ENCODE measurements at regions not wholly inside any gene's neighbourhood (a gene's known extent, or its start where the extent isn't known, plus 50 kb on each side); places are given as distances from the start of the nearest gene placed in this dataset.

- H2AK5ac ChIP-seq (ENCODE audit: low read length): no peak overlapping the region
- H3K27me3 ChIP-seq (ENCODE audit: insufficient read depth, low read length): no peaks in the 10 kb centered on the region
- no peak overlapping the region for H3K4me2 ChIP-seq (ENCODE audit: low read length)
- H3K9ac ChIP-seq (ENCODE audit: low read length): no peak overlapping the region
- H3K9me3 ChIP-seq (ENCODE audit: insufficient read depth, low read depth, low read length): peaks cover 3% of the 10 kb centered on the region
- WGBS (ENCODE audit: extremely low coverage, insufficient coverage, insufficient read length): no CpG with 5 or more reads among the region's 14 CpGs
- H3K4me3 ChIP-seq (ENCODE audit: low read depth, low read length): no peak overlapping the region
- no peak overlapping the region for H3K4ac ChIP-seq (ENCODE audit: low read depth, low read length)
- no peaks in the 10 kb centered on the region for H3K79me1 ChIP-seq (ENCODE audit: low read length)
- no peak overlapping the region for H3K14ac ChIP-seq (ENCODE audit: low read length)
- no peak overlapping the region for H2BK120ac ChIP-seq (ENCODE audit: insufficient read depth, low read length, poor library complexity)
- no peak overlapping the region for H2AFZ ChIP-seq (ENCODE audit: insufficient read depth, low read length, poor library complexity)
- H3K23ac ChIP-seq (ENCODE audit: low read length): no peak overlapping the region
- no peak overlapping the region for H2BK12ac ChIP-seq (ENCODE audit: low read length)
- no peak overlapping the region for H4K91ac ChIP-seq (ENCODE audit: low read depth, low read length)
- no peak overlapping the region for H3K18ac ChIP-seq (ENCODE audit: low read length)
- H4K12ac ChIP-seq (ENCODE audit: low read depth, low read length): no peak overlapping the region
- H3K79me2 ChIP-seq (ENCODE audit: control insufficient read depth, insufficient read depth, low read length, poor library complexity): no peaks in the 10 kb centered on the region
- H4K8ac ChIP-seq (ENCODE audit: low read depth, low read length): no peak overlapping the region
- no peak for DNase-seq
- no peak overlapping the region for H2BK5ac ChIP-seq (ENCODE audit: low read depth, low read length, poor library complexity)
- H3K27ac ChIP-seq (ENCODE audit: low read depth, low read length): no peak overlapping the region
- H3K4me1 ChIP-seq (ENCODE audit: control insufficient read depth in 1 of 2, insufficient read depth in 2 of 2, low read length in 2 of 2): no peaks in the 10 kb centered on the region
- H3K36me3 ChIP-seq (ENCODE audit: control insufficient read depth in 1 of 2, insufficient read depth in 2 of 2, low read length in 2 of 2): no peaks in the 10 kb centered on the region
Measured at GRCh38 chr9:135353935-135354334, 125.6 kb upstream of the PPP1R26 start.

DNA sequence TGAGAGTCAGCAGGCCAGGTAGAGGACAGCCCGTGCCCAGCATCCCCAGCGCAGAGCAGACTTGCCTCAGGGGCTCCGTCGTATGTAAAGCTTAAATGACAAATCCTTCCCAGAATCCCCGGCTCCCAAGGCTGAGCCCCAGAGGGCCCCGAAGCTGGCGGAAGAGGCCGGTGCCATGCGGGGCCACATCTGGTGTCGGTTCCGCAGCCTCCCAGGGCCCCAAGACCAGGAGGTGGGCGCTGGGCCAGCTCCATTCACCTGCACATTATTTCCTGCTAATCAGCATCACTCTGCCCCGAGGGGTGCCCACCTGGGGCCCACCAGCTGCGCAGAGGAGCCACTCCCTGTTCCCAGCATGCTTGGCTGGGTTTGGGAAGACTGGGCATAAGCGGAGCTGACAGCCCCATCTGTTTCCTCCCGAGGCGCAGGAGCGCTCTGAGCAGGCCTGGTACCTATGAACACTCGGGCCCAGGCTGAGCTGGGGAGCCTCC lies 124.0 kb upstream of the PPP1R26 start:
- H3K4ac ChIP-seq (ENCODE audit: low read depth, low read length): no peak overlapping the region
- H3K79me2 ChIP-seq (ENCODE audit: control insufficient read depth, insufficient read depth, low read length, poor library complexity): no peaks in the 10 kb centered on the region
- H3K4me3 ChIP-seq (ENCODE audit: low read depth, low read length): no peak overlapping the region
- H4K8ac ChIP-seq (ENCODE audit: low read depth, low read length): no peak overlapping the region
- no peak overlapping the region for H2BK5ac ChIP-seq (ENCODE audit: low read depth, low read length, poor library complexity)
- no peak overlapping the region for H2AFZ ChIP-seq (ENCODE audit: insufficient read depth, low read length, poor library complexity)
- H2BK120ac ChIP-seq (ENCODE audit: insufficient read depth, low read length, poor library complexity): no peak overlapping the region
- no peaks in the 10 kb centered on the region for H3K4me1 ChIP-seq (ENCODE audit: control insufficient read depth in 1 of 2, insufficient read depth in 2 of 2, low read length in 2 of 2)
- no peaks in the 10 kb centered on the region for H3K27me3 ChIP-seq (ENCODE audit: insufficient read depth, low read length)
- no peak overlapping the region for H3K23ac ChIP-seq (ENCODE audit: low read length)
- no peak overlapping the region for H2AK5ac ChIP-seq (ENCODE audit: low read length)
- no peak overlapping the region for H3K18ac ChIP-seq (ENCODE audit: low read length)
- no peaks in the 10 kb centered on the region for H3K36me3 ChIP-seq (ENCODE audit: control insufficient read depth in 1 of 2, insufficient read depth in 2 of 2, low read length in 2 of 2)
- H3K79me1 ChIP-seq (ENCODE audit: low read length): no peaks in the 10 kb centered on the region
- H2BK12ac ChIP-seq (ENCODE audit: low read length): no peak overlapping the region
- H3K9ac ChIP-seq (ENCODE audit: low read length): no peak overlapping the region
- no peak overlapping the region for H3K14ac ChIP-seq (ENCODE audit: low read length)
- WGBS (ENCODE audit: extremely low coverage, insufficient coverage, insufficient read length): no CpG with 5 or more reads among the region's 19 CpGs
- DNase-seq: no peak
- peaks cover 3% of the 10 kb centered on the region for H3K9me3 ChIP-seq (ENCODE audit: insufficient read depth, low read depth, low read length)
- no peak overlapping the region for H4K91ac ChIP-seq (ENCODE audit: low read depth, low read length)
- no peak overlapping the region for H3K27ac ChIP-seq (ENCODE audit: low read depth, low read length)
- H3K4me2 ChIP-seq (ENCODE audit: low read length): no peak overlapping the region
- no peak overlapping the region for H4K12ac ChIP-seq (ENCODE audit: low read depth, low read length)

GRCh38 chr9:135356021-135356420 lies 123.6 kb upstream of the PPP1R26 start:
- WGBS (ENCODE audit: extremely low coverage, insufficient coverage, insufficient read length): no CpG with 5 or more reads among the region's 26 CpGs
- H2AK5ac ChIP-seq (ENCODE audit: low read length): no peak overlapping the region
- H3K18ac ChIP-seq (ENCODE audit: low read length): no peak overlapping the region
- no peak overlapping the region for H3K9ac ChIP-seq (ENCODE audit: low read length)
- H3K14ac ChIP-seq (ENCODE audit: low read length): no peak overlapping the region
- no peak overlapping the region for H3K4me2 ChIP-seq (ENCODE audit: low read length)
- H3K27me3 ChIP-seq (ENCODE audit: insufficient read depth, low read length): no peaks in the 10 kb centered on the region
- H3K79me2 ChIP-seq (ENCODE audit: control insufficient read depth, insufficient read depth, low read length, poor library complexity): no peaks in the 10 kb centered on the region
- no peaks in the 10 kb centered on the region for H3K36me3 ChIP-seq (ENCODE audit: control insufficient read depth in 1 of 2, insufficient read depth in 2 of 2, low read length in 2 of 2)
- H4K8ac ChIP-seq (ENCODE audit: low read depth, low read length): no peak overlapping the region
- H4K91ac ChIP-seq (ENCODE audit: low read depth, low read length): no peak overlapping the region
- H3K79me1 ChIP-seq (ENCODE audit: low read length): no peaks in the 10 kb centered on the region
- no peak overlapping the region for H2BK120ac ChIP-seq (ENCODE audit: insufficient read depth, low read length, poor library complexity)
- no peak overlapping the region for H3K4ac ChIP-seq (ENCODE audit: low read depth, low read length)
- no peak overlapping the region for H3K27ac ChIP-seq (ENCODE audit: low read depth, low read length)
- H3K4me1 ChIP-seq (ENCODE audit: control insufficient read depth in 1 of 2, insufficient read depth in 2 of 2, low read length in 2 of 2): no peaks in the 10 kb centered on the region
- H2BK5ac ChIP-seq (ENCODE audit: low read depth, low read length, poor library complexity): no peak overlapping the region
- no peak for DNase-seq
- no peak overlapping the region for H2AFZ ChIP-seq (ENCODE audit: insufficient read depth, low read length, poor library complexity)
- H4K12ac ChIP-seq (ENCODE audit: low read depth, low read length): no peak overlapping the region
- H3K23ac ChIP-seq (ENCODE audit: low read length): no peak overlapping the region
- H2BK12ac ChIP-seq (ENCODE audit: low read length): no peak overlapping the region
- H3K9me3 ChIP-seq (ENCODE audit: insufficient read depth, low read depth, low read length): peaks cover 3% of the 10 kb centered on the region
- H3K4me3 ChIP-seq (ENCODE audit: low read depth, low read length): no peak overlapping the region

GRCh38 chr9:135356796-135357195 lies 122.8 kb upstream of the PPP1R26 start:
- Histone ChIP-seq H2AFZ (ENCODE audit: insufficient read depth, low read length, poor library complexity) (no peak overlapping the region), H4K12ac (ENCODE audit: low read depth, low read length) (no peak overlapping the region)

More at GRCh38 chr9:135356796-135357195, 122.8 kb upstream of the PPP1R26 start:
- no peak overlapping the region for H3K14ac ChIP-seq (ENCODE audit: low read length)
- no peaks in the 10 kb centered on the region for H3K79me1 ChIP-seq (ENCODE audit: low read length)
- H2AK5ac ChIP-seq (ENCODE audit: low read length): no peak overlapping the region
- no peak for DNase-seq
- H3K27ac ChIP-seq (ENCODE audit: low read depth, low read length): no peak overlapping the region
- no peak overlapping the region for H4K91ac ChIP-seq (ENCODE audit: low read depth, low read length)
- H3K23ac ChIP-seq (ENCODE audit: low read length): no peak overlapping the region
- peaks cover 2% of the 10 kb centered on the region for H3K9me3 ChIP-seq (ENCODE audit: insufficient read depth, low read depth, low read length)
- H3K4ac ChIP-seq (ENCODE audit: low read depth, low read length): no peak overlapping the region
- H3K36me3 ChIP-seq (ENCODE audit: control insufficient read depth in 1 of 2, insufficient read depth in 2 of 2, low read length in 2 of 2): no peaks in the 10 kb centered on the region
- H2BK12ac ChIP-seq (ENCODE audit: low read length): no peak overlapping the region
- no peaks in the 10 kb centered on the region for H3K79me2 ChIP-seq (ENCODE audit: control insufficient read depth, insufficient read depth, low read length, poor library complexity)
- no peak overlapping the region for H3K4me2 ChIP-seq (ENCODE audit: low read length)
- no peak overlapping the region for H2BK120ac ChIP-seq (ENCODE audit: insufficient read depth, low read length, poor library complexity)
- no peak overlapping the region for H2BK5ac ChIP-seq (ENCODE audit: low read depth, low read length, poor library complexity)
- no peak overlapping the region for H3K9ac ChIP-seq (ENCODE audit: low read length)
- no peak overlapping the region for H3K18ac ChIP-seq (ENCODE audit: low read length)
- WGBS (ENCODE audit: extremely low coverage, insufficient coverage, insufficient read length): no CpG with 5 or more reads among the region's 5 CpGs
- no peak overlapping the region for H4K8ac ChIP-seq (ENCODE audit: low read depth, low read length)
- no peaks in the 10 kb centered on the region for H3K4me1 ChIP-seq (ENCODE audit: control insufficient read depth in 1 of 2, insufficient read depth in 2 of 2, low read length in 2 of 2)
- H3K4me3 ChIP-seq (ENCODE audit: low read depth, low read length): no peak overlapping the region
- H3K27me3 ChIP-seq (ENCODE audit: insufficient read depth, low read length): no peaks in the 10 kb centered on the region

Measured in trophoblast cell (in vitro differentiated cells and primary cell).